ENCODE measurements at regions not wholly inside any gene's neighbourhood (a gene's known extent, or its start where the extent isn't known, plus 50 kb on each side); places are given as distances from the start of the nearest gene placed in this dataset.

GRCh38 chr3:66778777-66779176, 219.3 kb upstream of the KBTBD8 start:
- no peak for TF ChIP-seq SUPT20H (IDR thresholded peaks at IDR 0.05; ENCODE audit: borderline replicate concordance, control insufficient read depth, low read depth, low read length)
- TF ChIP-seq ZNF592 (IDR thresholded peaks at IDR 0.05) = no peak
- TF ChIP-seq GABPA (IDR thresholded peaks at IDR 0.05; ENCODE audit: low read depth) = no peak
- TF ChIP-seq ZBTB11 (CRISPR knock-in tag; IDR thresholded peaks at IDR 0.05) = no peak
- TF ChIP-seq POLR2AphosphoS5 (IDR thresholded peaks at IDR 0.05; ENCODE audit: low read length) = no peak
- no peak for TF ChIP-seq ZSCAN29 (IDR thresholded peaks at IDR 0.05)
- no peak for TF ChIP-seq ATF2 (IDR thresholded peaks at IDR 0.05; ENCODE audit: low read length)
- TF ChIP-seq ZNF384 (IDR thresholded peaks at IDR 0.05; ENCODE audit: borderline replicate concordance, low read depth, low read length) = no peak
- TF ChIP-seq POLR2A (IDR thresholded peaks at IDR 0.05; ENCODE audit: low read depth, low read length) = no peak

All from GM12878 (cell line).